Sciatic nerve (tissue), 2 donors: ENCODE measurements at regions not wholly inside any gene's neighbourhood (a gene's known extent, or its start where the extent isn't known, plus 50 kb on each side); places are given as distances from the start of the nearest gene placed in this dataset.
"Not testable (repeated sequence)": the region's sequence is repeated elsewhere in the genome, so short reads cannot be mapped to it uniquely, and the experiment has no call there.

Source experiments
- ATAC-seq: fragments of 200-7000 bp; cut with Tn5 transposase; one replicate; pipeline ENCODE4 v1.9.1; 2020; ENCODE audit warnings: mild to moderate bottlenecking, moderate library complexity
- DNase-seq: peaks from one replicate; pipeline ENCODE4 v3.0.0-alpha.2; 2020; ENCODE audit warnings: low spot score
- intact Hi-C: fragments of 100-400 bp; cut with DNase I; formaldehyde crosslinking; loops from one replicate; pipeline ENCODE4 v1.14.2; 2022
- donor health status: DM: no; HTN: no; CAD: no.
- donor health status: DM: no; HTN: no; CAD: no.

DNA sequence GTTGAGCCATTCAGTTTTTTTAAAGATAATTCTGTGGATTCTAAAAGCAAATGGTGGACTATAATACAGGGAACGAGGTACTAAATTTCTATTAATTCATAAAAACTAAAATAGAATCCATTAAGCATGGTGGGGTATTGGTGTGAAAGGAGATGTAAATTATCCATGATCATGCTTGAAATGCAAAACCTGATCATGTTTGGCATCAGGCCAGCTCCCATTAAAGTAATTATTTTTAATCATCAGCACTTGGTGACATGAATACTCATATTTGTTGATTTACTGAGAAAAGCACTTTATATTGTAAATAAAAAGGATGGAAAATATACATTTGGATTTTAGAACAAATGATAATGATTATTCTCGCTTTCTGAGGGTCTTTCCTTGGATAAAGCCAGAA, 232.3 kb upstream of the MEIS1 start:
- intact Hi-C loops, result no loop called here
- DNase-seq (no peak), ATAC-seq (no peak)

DNA sequence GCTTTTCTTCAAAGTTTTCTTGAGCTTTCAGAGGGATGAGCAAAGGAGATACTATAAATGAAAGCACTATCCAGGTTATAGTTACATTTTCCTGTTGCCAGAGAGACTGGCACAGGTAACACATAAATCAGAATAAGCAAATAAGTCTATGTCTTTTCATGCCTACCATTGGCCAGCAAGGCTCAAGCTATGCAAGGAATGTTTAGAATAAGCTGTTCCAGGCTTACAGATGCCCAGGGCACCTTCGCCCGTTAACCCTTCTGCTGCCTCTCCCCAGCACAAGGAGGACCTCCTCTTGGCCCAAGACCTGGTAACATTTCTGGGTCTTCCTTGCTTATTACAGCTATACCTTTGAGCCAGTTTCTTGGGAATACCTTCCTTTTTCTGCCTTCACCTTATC, 233.7 kb upstream of the MEIS1 start:
- intact Hi-C loops, result no loop called here
- no peak for ATAC-seq
- no peak for DNase-seq

DNA sequence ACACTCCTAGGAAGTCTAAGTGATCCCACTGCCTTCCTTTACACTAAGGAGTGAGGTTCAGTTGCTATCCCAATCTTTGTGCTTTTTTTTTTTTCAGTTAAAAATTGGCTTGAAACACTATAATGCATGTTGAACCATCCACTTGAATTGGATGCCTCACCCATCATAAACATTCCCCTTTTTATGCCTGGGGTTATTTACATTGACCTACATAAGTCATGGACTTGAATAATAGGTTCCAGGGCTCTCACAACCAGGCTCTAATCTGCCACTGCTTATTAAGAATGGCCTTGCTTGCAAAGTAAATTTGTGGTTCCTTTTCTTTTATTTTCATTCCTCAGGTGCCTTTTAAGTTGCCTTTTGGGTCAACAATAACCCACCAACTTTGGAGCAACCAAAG, 236.1 kb upstream of the MEIS1 start:
- intact Hi-C loops, result no loop called here
- ATAC-seq, result no peak
- no peak for DNase-seq

DNA sequence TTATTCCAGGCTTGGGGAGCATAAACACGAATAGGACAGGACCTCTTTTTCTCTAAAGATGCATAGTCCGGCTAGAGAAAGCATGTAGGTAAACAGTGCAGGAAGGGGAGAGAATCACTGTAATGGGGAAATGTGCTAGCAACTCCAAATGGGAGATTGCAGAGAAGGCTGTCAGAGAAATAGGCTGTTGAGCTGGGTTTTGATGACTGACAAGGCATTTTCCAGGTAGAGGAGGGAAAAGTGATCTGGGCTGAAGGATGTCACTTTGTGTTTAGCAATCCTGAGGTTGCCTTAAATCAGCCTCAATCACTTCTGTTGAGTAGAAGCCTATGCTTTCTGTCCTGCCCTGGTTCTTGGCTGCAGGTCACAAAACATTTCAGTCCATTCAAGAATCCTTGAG, 242.0 kb upstream of the MEIS1 start:
- intact Hi-C loops, result no loop called here
- DNase-seq, result no peak

DNA sequence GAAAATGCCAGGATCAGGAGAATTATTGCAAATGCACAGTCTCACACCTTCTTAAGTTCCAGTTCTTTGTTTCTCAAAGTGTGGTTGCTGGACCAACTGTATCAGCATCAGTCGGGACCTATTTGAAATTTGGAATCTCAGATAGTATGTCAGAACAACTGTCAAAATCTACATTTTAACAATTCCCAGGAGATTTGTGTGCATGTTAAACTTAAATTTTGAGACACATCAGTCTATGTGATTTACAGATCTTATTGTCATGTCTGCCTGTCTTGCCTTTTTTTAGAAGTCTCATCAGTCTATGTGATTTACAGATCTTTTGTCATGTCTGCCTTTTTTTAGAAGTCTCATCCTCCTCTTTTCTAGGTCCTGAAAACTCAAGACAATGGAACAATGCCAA, 243.6 kb upstream of the MEIS1 start:
- intact Hi-C loops, result no loop called here
- no peak for DNase-seq
- no peak for ATAC-seq

More for the DNA sequence above, 242.0 kb upstream of the MEIS1 start:
- ATAC-seq, result no peak

DNA sequence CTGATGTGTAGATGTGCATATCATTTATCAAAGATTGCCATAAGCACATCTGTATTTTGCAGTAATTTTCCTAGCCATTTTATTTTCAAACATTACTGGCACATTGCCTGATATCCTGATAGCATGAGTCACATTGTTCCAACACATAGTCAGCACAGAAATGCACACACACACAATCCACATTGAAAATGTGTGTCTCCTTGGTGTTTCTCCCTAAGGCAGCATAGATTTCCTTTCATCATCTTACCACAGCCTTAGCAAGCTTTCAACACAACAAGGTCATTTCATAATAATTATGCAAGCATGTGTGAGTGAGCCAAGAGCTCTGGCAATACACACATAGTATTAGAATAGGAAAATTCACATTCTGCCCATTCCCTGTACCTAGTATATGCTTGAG, 245.4 kb upstream of the MEIS1 start:
- intact Hi-C loops, result no loop called here
- peak; percentile 90 for ATAC-seq
- DNase-seq, result no peak

DNA sequence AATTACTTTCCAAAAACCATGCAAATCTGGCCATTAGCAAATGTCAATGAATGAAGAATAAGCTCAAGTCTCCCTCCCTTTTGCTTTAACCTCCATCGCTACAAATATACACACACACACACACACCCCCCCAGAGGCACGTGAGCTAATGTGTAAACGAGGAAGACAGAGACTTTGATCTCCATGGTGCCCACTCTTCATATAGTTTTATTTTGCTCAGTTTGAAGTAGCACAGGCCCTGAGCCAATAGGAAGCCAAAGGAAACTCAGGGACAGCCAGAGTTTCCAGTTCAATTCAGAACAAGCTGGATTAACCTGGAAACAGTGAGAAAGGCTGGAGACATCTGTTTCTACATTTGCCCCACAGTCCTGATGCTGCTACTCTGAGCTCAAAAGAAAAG, 248.4 kb upstream of the MEIS1 start:
- ATAC-seq (no peak), DNase-seq (no peak)
- intact Hi-C loops, result no loop called here

DNA sequence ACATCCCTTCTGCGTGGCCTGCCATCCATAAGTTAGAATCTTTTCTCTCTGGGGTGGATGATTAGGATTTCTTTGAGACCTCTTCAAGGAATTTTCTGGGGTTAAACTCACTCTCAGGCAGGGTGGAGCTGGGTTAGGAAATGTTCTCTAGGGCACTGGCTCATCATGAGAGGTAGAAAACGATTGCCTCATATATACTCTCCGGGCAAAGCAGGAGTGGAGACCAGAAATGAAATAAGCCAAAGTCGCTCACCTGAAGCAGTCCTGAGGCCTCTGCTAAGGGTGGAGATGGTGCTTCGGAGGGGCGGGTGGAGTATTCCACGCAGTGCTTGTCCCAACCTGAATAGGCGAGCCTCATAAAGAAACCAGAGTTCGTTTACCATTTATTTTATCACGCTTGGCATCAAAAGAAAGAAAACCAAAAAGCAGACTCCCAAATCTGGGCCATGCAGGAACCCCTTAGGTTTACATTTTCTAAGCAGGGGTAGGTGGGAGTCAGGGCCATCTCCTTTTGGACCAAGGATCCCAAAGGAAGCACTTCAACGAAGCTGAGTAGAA, 249.3 kb upstream of the MEIS1 start:
- DNase-seq (no peak), ATAC-seq (no peak)
- intact Hi-C loops, result no loop called here

DNA sequence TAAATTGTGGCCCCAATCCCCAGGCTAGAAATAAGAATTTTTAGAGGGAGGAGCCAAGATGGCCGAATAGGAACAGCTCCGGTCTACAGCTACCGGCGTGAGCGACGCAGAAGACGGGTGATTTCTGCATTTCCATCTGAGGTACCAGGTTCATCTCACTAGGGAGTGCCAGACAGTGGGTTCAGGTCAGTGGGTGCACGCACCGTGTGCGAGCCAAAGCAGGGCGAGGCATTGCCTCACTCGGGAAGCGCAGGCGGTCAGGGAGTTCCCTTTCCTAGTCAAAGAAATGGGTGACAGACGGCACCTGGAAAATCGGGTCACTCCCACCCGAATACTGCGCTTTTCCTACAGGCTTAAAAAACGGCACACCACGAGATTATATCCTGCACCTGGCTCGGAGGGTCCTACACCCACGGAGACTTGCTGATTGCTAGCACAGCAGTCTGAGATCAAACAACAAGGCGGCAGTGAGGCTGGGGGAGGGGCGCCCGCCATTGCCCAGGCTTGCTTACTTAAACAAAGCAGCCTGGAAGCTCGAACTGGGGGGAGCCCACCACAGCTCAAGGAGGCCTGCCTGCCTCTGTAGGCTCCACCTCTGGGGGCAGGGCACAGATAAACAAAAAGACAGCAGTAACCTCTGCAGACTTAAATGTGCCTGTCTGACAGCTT, 257.7 kb upstream of the MEIS1 start:
- intact Hi-C loops, DNase-seq, ATAC-seq: not testable (repeated sequence)

DNA sequence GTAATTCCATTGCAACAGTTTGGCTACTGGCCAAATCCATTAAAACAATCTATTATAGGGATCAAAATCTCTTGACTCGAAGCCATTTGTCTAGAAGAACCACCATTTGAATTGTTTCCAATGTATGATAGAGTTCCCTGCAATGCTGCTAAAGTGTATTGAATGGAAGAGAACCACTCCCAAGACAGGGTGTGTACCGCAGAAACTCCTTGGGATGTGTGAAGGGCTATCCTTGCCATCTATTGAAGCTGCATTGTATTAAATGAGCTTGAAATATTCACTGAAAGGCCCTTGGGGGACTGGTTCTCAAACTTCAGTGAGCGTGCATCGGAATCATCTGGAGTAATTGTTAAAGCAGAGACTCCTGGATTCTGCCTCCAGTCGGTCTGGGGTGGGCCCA, 260.4 kb upstream of the MEIS1 start:
- DNase-seq (no peak), ATAC-seq (no peak)
- intact Hi-C loops, result no loop called here

DNA sequence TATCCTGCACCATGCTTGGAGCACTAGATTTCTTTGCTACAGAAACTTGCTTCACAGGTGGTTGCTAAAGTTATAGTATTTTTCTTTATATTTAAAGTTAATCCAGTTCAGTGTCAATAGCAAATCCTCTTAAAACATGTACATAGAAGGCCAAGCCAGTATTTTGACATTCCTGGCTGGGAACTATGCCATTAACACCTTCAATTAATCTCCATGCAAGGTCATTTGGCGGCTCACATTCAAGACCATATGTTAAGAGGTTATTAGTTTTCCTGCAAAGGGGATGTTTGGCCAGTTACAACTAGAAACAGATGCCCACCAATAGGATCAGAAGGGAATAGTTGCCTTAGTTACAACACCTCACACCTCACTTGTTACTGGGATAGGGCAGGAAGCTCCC, 261.3 kb upstream of the MEIS1 start:
- intact Hi-C loops, result no loop called here
- DNase-seq (no peak), ATAC-seq (no peak)

DNA sequence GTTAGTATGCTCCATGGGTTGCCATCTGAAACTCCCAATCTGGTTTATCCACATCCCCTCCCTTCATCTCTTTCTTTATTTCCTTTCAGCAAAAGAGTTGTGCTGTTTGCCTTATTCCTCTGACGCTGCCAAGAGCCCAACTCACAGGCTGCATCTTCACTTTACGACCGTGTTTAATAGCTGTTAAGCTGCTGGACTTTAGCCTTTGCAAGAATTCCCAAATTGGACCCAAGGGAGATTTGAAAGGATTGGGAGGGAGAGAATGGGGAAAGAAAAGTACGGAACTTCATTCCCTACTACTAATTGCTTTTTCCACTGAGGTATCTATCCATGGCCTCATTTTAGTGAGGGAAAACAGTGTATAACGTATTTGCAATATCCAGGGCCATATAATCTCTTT, 263.4 kb upstream of the MEIS1 start:
- ATAC-seq (peak; percentile 84), DNase-seq (no peak)
- intact Hi-C loops, result no loop called here

DNA sequence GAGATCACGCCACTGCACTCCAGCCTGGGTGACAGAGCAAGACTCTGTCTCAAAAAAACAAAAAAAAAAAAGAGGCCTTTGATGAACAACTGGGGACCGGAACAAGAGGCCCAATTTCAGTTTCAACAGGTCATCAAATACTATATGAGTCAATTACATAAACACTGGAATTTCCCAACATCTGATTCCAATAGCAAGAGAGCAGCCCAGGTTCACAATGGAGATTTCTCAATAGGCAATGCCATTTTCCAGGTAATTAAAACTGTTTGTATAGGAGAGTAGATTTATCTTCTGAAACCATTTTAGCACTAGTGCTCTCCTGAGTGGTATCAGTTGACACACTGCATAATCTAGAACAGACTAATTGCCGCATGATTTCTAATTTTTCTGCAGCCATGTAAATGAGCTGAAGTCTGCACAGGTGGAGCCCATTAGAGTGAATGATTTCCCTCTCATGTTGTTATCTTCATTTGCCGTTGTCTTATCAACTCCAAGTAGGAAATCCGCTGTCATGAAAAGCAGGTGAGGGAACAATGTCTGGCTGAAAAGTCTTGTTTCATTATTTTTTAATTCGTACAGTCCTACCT, 264.1 kb upstream of the MEIS1 start:
- intact Hi-C loops, result no loop called here
- no peak for DNase-seq
- ATAC-seq, result no peak

DNA sequence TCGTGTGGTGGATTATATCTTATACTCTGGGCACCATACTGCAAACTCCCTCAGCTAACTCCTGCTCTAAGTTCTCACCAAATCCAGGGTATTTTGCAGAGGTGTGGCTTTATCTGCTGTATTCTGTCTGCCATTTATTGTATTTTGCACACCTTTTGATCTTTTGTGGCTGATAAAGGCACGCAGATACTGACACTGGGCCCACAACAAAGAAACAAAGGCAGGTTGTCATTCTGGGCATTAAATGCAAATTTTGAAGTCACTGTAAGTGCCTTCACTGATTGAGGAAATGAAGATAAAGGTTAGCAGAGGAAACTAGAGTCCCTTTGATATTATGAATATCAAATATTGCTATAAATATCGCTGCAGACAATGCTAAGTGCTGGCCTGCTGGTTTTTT, 265.8 kb upstream of the MEIS1 start:
- no peak for DNase-seq
- intact Hi-C loops, result no loop called here
- ATAC-seq, result no peak

DNA sequence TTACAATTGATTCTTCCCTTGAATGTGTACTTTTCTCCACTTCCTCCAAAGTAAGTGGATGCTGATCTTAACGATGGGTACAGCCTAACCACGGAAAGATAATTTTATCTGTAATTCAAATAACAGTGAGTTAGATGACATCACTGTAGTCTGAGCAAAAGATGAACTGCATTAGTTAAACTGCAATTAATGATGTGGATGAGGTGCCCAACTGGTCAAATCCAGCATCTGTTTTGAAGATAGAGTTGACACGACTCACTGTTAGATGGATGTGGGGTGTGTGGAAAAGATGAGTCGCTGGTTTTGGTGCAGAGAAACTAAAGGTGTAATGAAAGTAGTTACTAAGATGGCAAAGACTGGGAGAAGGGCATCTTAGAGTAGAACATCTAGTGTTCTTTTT, 270.5 kb upstream of the MEIS1 start:
- ATAC-seq, result no peak
- DNase-seq, result no peak
- intact Hi-C loops, result no loop called here

DNA sequence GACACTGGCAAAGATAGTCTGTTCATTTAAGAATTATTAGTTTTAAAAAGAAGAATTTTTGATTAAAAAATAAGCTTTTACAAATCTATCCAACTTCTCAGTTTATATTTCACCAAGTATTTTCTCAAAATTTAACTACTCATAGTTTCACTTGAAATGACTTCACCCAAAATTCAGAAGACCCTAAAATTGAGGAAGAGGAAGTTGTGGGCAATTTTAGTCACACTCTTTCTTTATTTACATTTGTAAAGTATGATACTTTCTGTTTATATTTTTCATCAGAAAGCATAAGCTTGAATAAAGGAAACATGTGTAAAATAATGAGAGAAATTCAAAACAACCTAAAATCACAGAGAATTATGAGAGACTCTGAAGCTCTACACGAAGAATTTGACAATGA, 278.8 kb upstream of the MEIS1 start:
- no peak for DNase-seq
- no peak for ATAC-seq
- intact Hi-C loops, result no loop called here

DNA sequence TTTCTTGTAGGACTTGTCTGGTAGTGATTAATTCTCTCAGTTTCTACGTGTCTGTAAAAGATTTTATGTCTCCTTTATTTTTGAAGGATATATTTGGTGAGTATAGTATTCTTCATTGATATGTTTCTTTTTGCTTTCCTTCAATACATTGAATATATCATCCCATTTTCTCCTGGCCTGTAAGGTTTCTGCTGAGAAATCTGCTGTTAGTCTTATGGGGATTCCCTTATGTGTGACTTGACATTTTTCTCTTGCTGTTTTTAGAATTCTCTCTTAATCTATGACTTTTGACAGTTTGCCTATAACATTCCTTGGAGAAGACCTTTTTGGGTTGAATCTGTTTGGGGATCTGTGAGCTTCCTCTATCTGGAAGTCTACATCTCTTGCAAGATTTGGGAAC, 281.0 kb upstream of the MEIS1 start:
- intact Hi-C loops, result no loop called here
- ATAC-seq (no peak), DNase-seq (no peak)

DNA sequence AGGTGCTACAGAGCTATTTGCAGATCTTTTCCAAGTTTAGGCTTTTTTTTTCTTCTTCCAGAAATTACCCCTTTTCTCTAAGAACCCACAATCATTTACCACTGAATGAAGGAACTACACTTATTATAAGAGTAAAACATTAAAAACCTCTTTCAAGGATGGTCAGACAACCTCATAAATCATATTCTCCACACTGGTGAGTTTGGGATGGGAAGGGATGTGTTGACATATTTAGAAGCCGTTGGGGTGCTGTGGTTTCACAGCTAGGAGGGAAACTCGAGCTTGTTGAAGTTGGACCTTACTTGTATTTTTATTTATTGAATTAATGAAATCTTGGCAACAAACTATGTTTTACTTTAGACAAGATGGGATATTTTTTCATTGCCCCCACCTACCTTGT, 289.4 kb upstream of the MEIS1 start:
- DNase-seq (no peak), ATAC-seq (no peak)
- intact Hi-C loops, result no loop called here

DNA sequence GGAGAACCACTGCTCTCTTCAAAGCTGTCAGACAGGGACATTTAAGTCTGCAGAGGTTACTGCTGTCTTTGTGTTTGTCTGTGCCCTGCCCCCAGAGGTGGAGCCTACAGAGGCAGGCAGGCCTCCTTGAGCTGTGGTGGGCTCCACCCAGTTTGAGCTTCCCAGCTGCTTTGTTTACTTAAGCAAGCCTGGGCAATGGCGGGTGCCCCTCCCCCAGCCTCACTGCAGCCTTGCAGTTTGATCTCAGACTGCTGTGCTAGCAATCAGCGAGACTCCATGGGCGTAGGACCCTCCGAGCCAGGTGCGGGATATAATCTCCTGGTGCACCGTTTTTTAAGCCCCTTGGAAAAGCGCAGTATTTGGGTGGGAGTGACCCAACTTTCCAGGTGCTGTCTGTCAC, 290.6 kb upstream of the MEIS1 start:
- intact Hi-C loops, ATAC-seq, DNase-seq: not testable (repeated sequence)

DNA sequence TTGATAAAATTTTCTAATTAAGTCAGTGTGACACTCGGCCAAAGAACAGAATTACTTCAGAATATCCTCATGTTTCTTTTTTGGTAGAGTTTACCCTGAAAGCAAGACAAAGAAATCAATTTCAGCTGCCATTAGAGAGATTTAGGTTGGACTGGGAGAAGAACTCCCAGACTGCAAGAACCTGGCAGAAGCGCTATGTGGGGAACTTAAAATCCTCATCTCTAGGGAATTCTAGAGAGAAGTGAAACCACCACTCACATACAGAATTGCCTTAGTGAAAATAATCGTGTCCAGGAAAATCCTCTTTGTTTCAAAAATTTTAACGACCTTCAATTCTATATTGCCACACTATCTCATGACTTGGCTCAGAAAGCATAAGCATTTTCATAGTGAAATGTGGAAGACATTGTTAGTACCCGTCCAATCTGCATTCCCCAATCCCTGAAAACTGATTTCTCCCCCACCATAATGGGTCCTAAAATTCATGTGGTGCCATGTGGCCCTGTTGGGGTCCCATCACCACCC, 297.3 kb upstream of the MEIS1 start:
- ATAC-seq, result no peak
- DNase-seq, result no peak
- intact Hi-C loops, result no loop called here
